Stimulated activated CD8-positive, alpha-beta memory T cell treated with anti-CD3 and anti-CD28 coated beads, Interleukin-12 subunit alpha, Interleukin-12 subunit beta, amount 100 ng/mL, for 24 hours (primary cell): ENCODE measurements at regions not wholly inside any gene's neighbourhood (a gene's known extent, or its start where the extent isn't known, plus 50 kb on each side); places are given as distances from the start of the nearest gene placed in this dataset.

Experiments used
- DNase-seq: peaks from one replicate; pipeline ENCODE4 v3.0.0-alpha.2; 2020; ENCODE audit errors: extremely low read depth

DNA sequence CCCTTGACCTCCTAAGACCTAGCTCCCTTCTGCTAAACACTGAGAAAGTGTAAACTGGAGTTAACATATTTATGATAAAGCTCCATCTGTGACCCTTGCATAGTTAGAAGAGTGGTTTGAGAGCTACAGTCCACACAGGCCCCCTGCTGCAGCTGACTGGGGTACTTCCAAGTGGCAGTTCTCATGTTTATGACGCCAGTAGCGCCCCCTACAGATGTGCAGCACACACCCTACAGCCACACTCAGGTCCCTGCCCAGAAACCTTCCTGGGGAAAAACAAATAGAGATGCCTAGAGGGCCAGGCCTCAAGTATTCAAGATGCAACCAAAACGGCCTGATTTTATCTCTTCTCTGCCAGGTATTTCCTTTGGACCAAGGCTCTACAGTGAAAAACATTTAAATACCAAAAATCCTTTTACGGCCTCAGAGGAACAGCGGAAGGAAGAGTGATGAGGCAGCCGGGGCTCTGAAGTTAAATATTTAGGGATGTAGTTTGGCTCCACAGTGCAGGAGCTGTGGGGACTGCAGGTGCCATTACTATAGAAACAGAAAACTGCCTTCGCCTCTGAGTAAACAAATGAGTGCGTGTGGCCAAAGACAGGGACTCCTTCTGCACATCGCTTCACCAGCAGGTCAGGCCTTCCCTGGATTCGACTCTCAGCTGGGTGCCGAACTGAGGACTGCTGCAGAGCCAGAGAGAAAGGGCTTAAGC, 553.1 kb downstream of the EFNB2 start:
- DNase-seq: no peak

DNA sequence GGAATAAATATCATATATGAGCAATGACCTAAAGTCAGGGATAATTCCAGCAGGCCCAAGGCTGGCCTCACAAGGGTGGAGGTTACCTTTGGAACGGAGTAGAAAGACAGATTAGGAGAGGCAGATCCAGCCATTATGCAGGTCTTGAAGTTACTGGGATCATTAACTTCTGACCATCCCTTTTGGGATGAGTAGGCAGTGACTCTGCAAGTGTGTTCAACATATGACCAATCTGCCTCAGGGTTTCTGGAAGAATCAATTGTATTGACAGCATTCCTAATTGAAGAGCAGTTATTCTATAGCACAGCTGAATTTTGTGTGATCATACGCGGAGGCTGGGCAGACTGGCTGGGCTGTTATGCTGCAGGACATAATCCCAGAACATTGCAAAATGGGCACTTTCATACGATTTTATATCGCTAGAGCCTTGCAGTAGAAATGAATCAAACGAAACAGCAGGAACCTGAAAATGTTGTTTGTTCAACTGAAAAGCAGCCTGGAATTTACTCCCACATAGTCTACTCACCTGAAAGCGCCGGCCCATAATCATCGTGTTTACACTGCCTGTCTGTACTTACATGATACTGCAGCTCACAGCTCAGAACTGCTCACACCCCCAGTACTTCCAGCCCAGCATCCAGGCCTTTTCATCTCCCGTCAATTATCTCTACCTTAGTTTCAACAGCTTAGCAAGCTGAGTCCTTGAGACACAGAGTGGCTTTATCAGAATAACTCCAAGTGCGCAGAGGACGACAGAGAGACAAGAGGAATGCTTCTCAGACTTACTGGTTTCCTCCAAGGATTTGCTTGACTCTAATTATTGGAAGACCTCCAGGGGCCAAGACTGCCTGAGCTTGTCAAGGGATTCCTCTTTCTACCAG, 556.1 kb downstream of the EFNB2 start:
- DNase-seq: no peak

- no peak for DNase-seq
Observed at GRCh38 chr13:105974380-105974779, 561.1 kb downstream of the EFNB2 start.

DNA sequence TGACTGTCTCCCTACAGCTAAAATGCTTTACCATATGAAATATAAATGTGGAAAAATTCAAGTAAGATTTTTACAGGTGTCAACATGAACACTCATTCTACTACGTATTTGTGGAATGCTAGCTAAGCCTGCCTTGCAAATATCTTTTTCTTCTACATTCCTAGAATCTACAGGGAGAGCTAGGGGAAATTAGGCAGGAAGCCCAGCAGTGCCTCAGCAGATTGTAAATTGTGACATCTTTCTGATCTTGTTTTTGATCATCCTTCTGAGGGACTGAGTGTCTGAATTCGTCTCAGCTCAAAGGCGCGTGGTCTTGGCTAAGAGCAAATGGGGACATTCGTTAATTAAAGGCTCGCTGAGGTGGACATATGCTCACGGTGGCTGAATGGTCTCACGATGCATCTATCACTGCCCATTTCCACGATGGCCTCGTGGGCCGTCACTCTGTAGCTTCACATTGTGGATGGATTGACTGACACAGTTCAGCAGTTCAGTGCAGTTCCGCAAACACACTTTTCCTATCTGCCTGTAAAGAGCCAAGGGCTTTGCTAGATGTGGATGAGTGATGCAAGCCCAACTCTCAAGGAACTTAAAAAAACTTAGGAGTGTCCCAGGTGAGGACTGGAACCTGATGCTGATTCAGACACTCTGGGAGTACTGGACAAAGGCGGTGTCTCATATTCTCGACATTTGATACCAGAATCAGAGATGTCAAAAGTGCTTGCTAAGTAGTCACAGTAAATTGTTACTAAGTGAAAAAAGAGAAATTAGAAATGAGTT, 562.5 kb downstream of the EFNB2 start:
- no peak for DNase-seq

DNA sequence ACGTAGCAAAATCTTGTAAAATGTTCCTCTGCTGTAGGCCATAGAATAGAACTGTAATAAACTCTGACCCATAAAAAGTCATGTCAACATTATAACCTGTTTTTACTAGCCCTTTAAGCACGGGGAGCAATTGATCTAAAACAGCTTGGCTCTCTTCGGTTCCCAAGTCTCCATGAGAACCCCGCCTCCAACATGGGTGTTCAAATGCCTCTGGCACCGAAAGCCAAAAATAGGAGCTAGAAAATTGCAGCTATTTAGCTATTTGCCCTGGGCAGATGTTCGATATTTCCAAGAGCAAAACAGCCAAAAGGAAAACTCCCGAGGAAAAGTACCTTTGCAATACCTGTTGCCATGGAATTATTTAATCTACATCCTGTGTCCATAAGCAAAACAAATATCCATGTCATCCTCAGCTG, 563.1 kb downstream of the EFNB2 start:
- DNase-seq: no peak

DNA sequence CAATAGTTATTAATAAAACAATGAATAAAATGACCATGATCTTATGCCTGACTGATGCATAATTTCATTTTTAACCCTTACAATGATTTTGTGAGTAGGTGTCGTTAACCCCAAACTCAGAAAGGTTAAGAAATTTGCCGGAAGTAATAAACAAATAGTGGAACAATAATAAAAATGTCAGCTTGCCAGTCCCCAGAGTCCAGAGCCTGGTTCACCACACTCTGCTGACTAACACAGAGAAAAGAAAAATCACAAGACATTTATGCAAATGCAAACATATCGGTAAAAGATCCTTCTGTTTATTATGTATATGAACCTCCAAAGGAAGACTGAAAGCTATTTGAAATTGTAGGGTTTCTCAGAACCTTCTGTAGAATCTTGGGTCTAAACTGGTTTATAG, 563.7 kb downstream of the EFNB2 start:
- DNase-seq: no peak

GRCh38 chr13:105971312-105971711, 564.1 kb downstream of the EFNB2 start:
- DNase-seq: no peak

DNA sequence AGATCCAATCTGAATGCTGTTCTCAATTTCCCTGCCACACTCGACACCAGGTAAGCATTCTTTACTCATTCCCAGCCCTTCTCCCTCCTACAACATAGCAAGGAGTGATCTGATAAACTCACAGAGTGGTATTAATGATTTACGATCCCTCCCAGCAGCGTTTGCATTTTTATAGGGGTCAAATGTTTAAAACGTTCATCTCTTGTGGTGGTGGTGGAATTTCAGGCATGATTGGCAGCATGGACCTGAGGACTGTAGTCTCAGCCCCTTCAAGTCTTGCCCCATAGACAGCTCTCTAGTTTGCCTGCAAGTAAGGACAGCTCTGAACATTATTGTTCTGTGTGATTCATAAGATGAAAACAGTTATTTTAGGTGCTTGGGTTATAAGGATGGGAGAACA, 565.7 kb downstream of the EFNB2 start:
- no peak for DNase-seq

- no peak for DNase-seq
Observed at GRCh38 chr13:105965910-105966309, 569.6 kb downstream of the EFNB2 start.

- DNase-seq: no peak
Observed at GRCh38 chr13:105962080-105962479, 573.4 kb downstream of the EFNB2 start.

DNA sequence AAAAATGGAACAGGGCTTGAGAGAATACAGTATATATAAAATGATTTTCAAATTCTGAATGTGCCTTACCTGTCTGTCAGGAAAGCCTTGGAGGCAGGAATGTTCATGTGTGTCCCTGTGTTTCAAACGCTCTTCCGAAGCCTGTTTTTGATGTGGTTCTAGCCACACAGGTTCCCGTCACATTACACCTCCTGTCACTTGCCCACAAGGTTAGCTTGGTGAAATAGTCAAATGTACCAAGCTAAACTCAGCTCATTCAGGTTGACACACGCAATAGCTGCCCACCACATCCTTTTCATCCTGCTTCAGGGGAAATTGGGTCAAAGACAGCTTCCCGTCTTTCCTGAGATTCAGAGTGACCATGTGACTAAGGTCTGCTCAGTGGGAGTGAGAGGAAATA, 574.0 kb downstream of the EFNB2 start:
- no peak for DNase-seq

DNA sequence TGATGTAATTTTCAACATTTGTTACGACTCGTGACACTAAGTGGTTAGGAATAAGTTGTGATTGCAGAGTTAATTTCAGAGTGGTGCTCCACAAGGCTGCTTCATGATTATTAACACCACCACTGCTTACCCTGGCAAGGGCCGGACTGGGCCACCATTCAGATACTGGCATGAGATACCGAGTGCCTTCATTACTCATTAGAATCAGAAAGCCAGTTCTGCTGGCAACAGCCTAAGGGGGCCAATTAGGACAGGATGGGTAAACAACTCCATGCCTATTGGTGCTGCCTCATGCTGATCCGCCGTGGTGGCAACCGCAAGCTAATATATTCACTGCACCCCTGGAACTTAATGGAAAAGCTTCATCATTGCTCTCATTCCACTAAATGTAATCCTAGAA, 575.1 kb downstream of the EFNB2 start:
- no peak for DNase-seq

DNA sequence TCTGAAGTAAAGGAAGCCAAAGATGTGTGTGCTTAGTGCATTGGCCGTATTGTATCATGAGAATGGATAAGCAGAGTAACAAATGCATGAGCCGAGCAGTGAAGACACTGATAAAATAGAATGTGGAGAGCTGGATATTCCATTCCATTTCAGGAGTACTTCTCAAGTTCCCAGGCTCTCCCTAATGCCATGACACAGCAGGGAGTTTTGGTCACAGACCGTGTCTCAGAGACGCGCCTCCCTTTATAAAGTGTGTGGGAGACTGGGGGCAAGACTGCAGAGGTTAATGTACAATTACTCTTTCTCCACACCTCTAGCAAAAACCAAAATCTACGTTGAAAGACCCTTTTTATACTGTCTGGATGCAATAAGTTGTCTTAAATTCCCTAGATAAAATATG, 575.6 kb downstream of the EFNB2 start:
- DNase-seq: no peak

GRCh38 chr13:105957769-105958438, 577.6 kb downstream of the EFNB2 start:
- no peak for DNase-seq

- no peak for DNase-seq
Observed at GRCh38 chr13:105956921-105957320, 578.5 kb downstream of the EFNB2 start.

- DNase-seq: no peak
Observed at GRCh38 chr13:105952973-105953290, 582.5 kb downstream of the EFNB2 start.

- DNase-seq: no peak
Observed at GRCh38 chr13:105952233-105952972, 583.1 kb downstream of the EFNB2 start.

GRCh38 chr13:105948143-105948542, 587.3 kb downstream of the EFNB2 start:
- DNase-seq: no peak

DNA sequence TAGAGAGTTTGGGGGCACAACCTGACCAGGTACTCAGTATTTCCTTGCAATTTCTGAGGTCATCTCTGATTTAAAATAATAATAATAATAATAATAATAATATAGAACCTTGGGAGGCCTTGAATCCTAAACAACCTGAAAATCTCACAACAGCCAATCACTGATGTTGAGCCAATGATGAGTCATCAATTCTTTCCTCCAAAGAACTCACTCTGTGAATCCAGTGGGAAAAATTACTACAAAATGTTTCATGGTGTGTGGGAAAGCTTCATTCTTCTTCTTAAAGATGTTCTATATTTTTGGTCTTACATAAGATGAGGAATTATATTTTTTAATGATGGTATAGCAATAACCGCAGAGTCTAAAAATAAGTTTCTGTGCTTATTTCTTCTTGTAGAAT, 594.6 kb downstream of the EFNB2 start:
- DNase-seq: no peak

DNA sequence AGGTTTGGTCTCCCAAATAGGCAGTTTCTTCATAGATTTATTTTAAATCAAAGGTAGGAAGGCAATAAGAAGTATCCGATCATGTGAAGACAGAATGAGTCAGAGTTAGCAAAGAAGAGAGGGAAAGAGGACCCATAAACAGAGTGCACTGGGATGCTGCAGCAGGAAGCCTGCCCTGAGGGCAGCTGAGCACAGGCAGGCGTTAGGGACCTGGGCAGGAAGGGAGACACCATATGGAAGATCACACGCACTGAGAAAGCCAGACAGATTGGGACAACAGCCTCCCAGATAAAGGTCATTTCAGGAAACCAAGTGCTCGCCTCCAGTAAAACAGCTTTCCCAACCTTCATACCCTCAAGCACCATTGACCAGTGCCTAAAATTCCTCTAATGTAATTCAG, 598.0 kb downstream of the EFNB2 start:
- DNase-seq: no peak

DNA sequence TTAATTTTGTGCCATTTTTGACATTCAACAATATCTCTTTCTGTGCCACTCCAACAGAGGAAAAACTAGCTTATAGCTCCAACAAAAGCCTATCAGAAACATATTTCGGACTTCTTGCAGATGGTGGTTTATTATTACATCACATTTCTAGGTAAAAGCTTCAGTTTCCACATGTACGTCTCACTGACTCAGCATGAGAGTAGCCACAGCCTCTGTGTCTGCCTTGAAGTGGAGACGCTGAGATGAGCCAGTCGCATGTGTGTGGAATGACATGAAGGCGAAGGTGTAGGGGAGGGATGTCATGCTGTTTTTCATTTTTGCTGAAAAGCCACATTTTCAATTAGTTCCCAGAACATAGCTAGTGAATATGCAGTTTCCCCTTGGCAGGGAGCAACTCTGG, 598.6 kb downstream of the EFNB2 start:
- DNase-seq: no peak
